Panc1 (cell line): ENCODE measurements at regions not wholly inside any gene's neighbourhood (a gene's known extent, or its start where the extent isn't known, plus 50 kb on each side); places are given as distances from the start of the nearest gene placed in this dataset.

ENCODE experiments used
- ATAC-seq: fragments of 200-7000 bp; cut with Tn5 transposase; 2 replicates; pipeline ENCODE4 v1.9.1; 2020; ENCODE audit warnings: mild to moderate bottlenecking, moderate library complexity
- BruUV-seq: library from RNA; stranded (reverse); fragments of 400-500 nt; replicated peaks from 2 replicates; lab custom pipeline; 2021; lab: Mats Ljungman, UMichigan
- CTCF ChIA-PET: fragments of 300-600 bp; sonication (Branson Sonifier 250); formaldehyde crosslinking; loops from one replicate; lab custom pipeline; 2022; ENCODE audit warnings: antibody characterized with exemption; lab: Charles Lee
- POLR2A ChIA-PET: fragments of 300-600 bp; sonication (Branson Sonifier 250); formaldehyde crosslinking; loops from one replicate; lab custom pipeline; 2022; ENCODE audit warnings: antibody characterized with exemption; lab: Charles Lee
- DNase-seq: peaks from one replicate; pipeline ENCODE4 v3.0.0-alpha.2; 2010; ENCODE audit warnings: low read depth, low spot score
- H3K27ac ChIP-seq: 2 replicates; pipeline ENCODE4 v1.5.1; 2011; ENCODE audit warnings: mild to moderate bottlenecking, low read length, inconsistent platforms
- H3K27me3 ChIP-seq: fragments of 200-500 bp; sonication (Bioruptor generic); 2 replicates; pipeline ENCODE4 v1.6.0; 2014; ENCODE audit warnings: low read length, inconsistent platforms; ENCODE audit not compliant: control insufficient read depth, insufficient read depth
- H3K36me3 ChIP-seq: fragments of 200-500 bp; sonication (Bioruptor generic); 2 replicates; pipeline ENCODE4 v1.5.1; 2014; ENCODE audit warnings: inconsistent platforms, mild to moderate bottlenecking, low read length, moderate library complexity; ENCODE audit not compliant: control insufficient read depth, insufficient read depth
- H3K4me1 ChIP-seq: 2 replicates; pipeline ENCODE4 v1.5.1; 2011; ENCODE audit warnings: inconsistent platforms, mild to moderate bottlenecking, low read length, moderate library complexity; ENCODE audit not compliant: control insufficient read depth, insufficient read depth
- H3K4me3 ChIP-seq, 2 experiments: 2 replicates each; pipeline ENCODE4 v1.5.1; 2011 to 2012; ENCODE audit warnings: low read depth in 2 of 2, low read length in 2 of 2, mild to moderate bottlenecking in 2 of 2, inconsistent platforms in 1 of 2, moderate library complexity in 1 of 2
- H3K9me3 ChIP-seq: fragments of 200-500 bp; sonication (Bioruptor generic); 2 replicates; pipeline ENCODE4 v1.5.1; 2014; ENCODE audit warnings: low read depth, mild to moderate bottlenecking, inconsistent platforms, low read length, moderate library complexity; ENCODE audit not compliant: control insufficient read depth, insufficient read depth
- POLR2AphosphoS5 ChIP-seq: IDR thresholded peaks from 2 replicates; pipeline ENCODE4 v1.6.1; 2012; ENCODE audit warnings: mild to moderate bottlenecking, low read depth, low read length, moderate library complexity
- REST ChIP-seq, 2 experiments: IDR thresholded peaks; 2 replicates each; pipeline ENCODE4 v1.6.1; 2011 to 2012; ENCODE audit warnings: low read depth in 2 of 2, control low read depth in 1 of 2, low read length in 1 of 2, mild to moderate bottlenecking in 1 of 2, moderate library complexity in 1 of 2; ENCODE audit not compliant: insufficient read depth in 1 of 2
- SIN3A ChIP-seq: IDR thresholded peaks from 2 replicates; pipeline ENCODE4 v1.6.1; 2012; ENCODE audit warnings: low read depth, mild to moderate bottlenecking, low read length, moderate library complexity, borderline replicate concordance; ENCODE audit not compliant: insufficient read depth
- TCF7L2 ChIP-seq: IDR thresholded peaks from 2 replicates; pipeline ENCODE4 v1.6.1; 2011; ENCODE audit warnings: mild to moderate bottlenecking, low read depth, low read length, inconsistent platforms
- in situ Hi-C: cut with HindIII; loops from 2 replicates; pipeline ENCODE4 v1.10.0; 2016; ENCODE audit warnings: low sequenced_read_pairs, low pct_unique_long_range_greater_than_20kb
- intact Hi-C: fragments of 100-400 bp; cut with micrococcal nuclease; formaldehyde crosslinking; loops from one replicate; pipeline ENCODE4 v1.10.0; 2022; ENCODE audit not compliant: unreplicated experiment
- TF ChIP-seq, protein P1 (sequence below): fragments of 450-650 bp; IDR thresholded peaks from 2 replicates; pipeline ENCODE4 v1.5.1; 2017; ENCODE audit warnings: mild to moderate bottlenecking

- H3K4me3 ChIP-seq, result no peak overlapping the region
- ATAC-seq (no peak), DNase-seq (no peak)
- no peaks in the 10 kb centered on the region for H3K4me1 ChIP-seq
- in situ Hi-C loops (no loop called here), intact Hi-C loops (no loop called here)
- no peaks in the 10 kb centered on the region for H3K36me3 ChIP-seq
- BruUV-seq, result no TSS peak
- no peak overlapping the region for H3K27ac ChIP-seq
- CTCF ChIA-PET, result no interaction called here
- TF ChIP-seq, protein P1, sequence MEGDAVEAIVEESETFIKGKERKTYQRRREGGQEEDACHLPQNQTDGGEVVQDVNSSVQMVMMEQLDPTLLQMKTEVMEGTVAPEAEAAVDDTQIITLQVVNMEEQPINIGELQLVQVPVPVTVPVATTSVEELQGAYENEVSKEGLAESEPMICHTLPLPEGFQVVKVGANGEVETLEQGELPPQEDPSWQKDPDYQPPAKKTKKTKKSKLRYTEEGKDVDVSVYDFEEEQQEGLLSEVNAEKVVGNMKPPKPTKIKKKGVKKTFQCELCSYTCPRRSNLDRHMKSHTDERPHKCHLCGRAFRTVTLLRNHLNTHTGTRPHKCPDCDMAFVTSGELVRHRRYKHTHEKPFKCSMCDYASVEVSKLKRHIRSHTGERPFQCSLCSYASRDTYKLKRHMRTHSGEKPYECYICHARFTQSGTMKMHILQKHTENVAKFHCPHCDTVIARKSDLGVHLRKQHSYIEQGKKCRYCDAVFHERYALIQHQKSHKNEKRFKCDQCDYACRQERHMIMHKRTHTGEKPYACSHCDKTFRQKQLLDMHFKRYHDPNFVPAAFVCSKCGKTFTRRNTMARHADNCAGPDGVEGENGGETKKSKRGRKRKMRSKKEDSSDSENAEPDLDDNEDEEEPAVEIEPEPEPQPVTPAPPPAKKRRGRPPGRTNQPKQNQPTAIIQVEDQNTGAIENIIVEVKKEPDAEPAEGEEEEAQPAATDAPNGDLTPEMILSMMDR, result no peak
- TF ChIP-seq TCF7L2 (no peak), REST (IDR thresholded peaks at IDR 0.05; ENCODE audit: insufficient read depth in 1 of 2, low read depth in 2 of 2, low read length in 1 of 2) (no peak), POLR2AphosphoS5 (no peak), SIN3A (no peak)
- H3K27me3 ChIP-seq, result no peaks in the 10 kb centered on the region
- no peaks in the 10 kb centered on the region for H3K9me3 ChIP-seq
- POLR2A ChIA-PET, result no interaction called here
These were observed 416.1 kb downstream of the TMEM38B start for GRCh38 chr9:106110483-106110882.

GRCh38 chr9:106111039-106111730 lies 416.8 kb downstream of the TMEM38B start:
- TF ChIP-seq, protein P1, result no peak
- no peak for TF ChIP-seq REST (IDR thresholded peaks at IDR 0.05; ENCODE audit: insufficient read depth in 1 of 2, low read depth in 2 of 2, low read length in 1 of 2)
- TF ChIP-seq SIN3A, result no peak
- TF ChIP-seq TCF7L2, result no peak
- no peak for TF ChIP-seq POLR2AphosphoS5
- POLR2A ChIA-PET, result no interaction called here
- Histone ChIP-seq H3K4me1 (no peaks in the 10 kb centered on the region), H3K36me3 (no peaks in the 10 kb centered on the region), H3K4me3 (no peak overlapping the region), H3K27me3 (no peaks in the 10 kb centered on the region), H3K9me3 (no peaks in the 10 kb centered on the region), H3K27ac (no peak overlapping the region)
- intact Hi-C loops, result no loop called here
- BruUV-seq, result no TSS peak
- CTCF ChIA-PET, result no interaction called here
- in situ Hi-C loops, result no loop called here
- ATAC-seq (no peak), DNase-seq (no peak)
